GM21526 (cell line): ENCODE measurements at regions not wholly inside any gene's neighbourhood (a gene's known extent, or its start where the extent isn't known, plus 50 kb on each side); places are given as distances from the start of the nearest gene placed in this dataset.
"Not testable (repeated sequence)": the region's sequence is repeated elsewhere in the genome, so short reads cannot be mapped to it uniquely, and the experiment has no call there.

Experiments used
- ATAC-seq: cut with Tn5 transposase; IDR thresholded peaks from one replicate; pipeline ENCODE4 v1.9.1; 2021; ENCODE audit warnings: moderate library complexity; ENCODE audit not compliant: unreplicated experiment, low FRiP score

GRCh38 chr22:25448435-25449051 is 115.9 kb upstream of the GRK3 start:
- peak; percentile 30 for ATAC-seq

- no peak for ATAC-seq
Observed at GRCh38 chr22:25449781-25450317, 114.6 kb upstream of the GRK3 start.

DNA sequence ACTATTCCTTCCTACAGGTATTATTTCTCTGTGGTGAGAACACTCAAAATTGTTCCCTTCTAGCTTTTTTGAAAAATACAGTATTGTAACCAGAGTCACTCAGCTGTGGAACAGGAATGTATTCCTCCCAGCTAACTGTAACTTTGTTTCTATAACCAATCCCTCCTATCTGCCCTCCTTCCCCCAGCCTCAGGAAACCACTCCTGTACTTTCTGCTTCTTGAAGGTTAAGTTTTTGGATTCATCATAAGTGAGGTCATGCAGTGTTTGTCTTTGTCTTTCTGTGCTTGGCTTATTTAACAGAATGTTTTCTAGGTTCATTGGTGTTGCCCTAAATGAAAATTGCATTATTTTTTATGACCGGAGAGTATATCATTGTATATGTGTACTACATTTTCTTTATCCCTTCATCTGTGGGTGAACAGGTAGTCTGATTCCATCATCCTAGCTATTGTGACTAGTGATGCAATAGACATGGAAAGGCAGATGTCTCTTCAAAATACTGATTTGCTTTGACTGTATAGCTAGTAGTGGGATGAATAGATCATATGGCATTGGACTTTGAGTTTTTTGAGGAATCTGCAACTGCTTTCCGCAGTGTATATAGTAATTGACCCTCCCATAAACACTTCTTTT is 112.9 kb upstream of the GRK3 start:
- no peak for ATAC-seq

GRCh38 chr22:25452116-25452700 is 112.3 kb upstream of the GRK3 start:
- no peak for ATAC-seq

- ATAC-seq, result no peak
Observed at GRCh38 chr22:25453058-25453457, 111.4 kb upstream of the GRK3 start.

- ATAC-seq, result no peak
Observed at GRCh38 chr22:25453557-25453956, 110.9 kb upstream of the GRK3 start.

DNA sequence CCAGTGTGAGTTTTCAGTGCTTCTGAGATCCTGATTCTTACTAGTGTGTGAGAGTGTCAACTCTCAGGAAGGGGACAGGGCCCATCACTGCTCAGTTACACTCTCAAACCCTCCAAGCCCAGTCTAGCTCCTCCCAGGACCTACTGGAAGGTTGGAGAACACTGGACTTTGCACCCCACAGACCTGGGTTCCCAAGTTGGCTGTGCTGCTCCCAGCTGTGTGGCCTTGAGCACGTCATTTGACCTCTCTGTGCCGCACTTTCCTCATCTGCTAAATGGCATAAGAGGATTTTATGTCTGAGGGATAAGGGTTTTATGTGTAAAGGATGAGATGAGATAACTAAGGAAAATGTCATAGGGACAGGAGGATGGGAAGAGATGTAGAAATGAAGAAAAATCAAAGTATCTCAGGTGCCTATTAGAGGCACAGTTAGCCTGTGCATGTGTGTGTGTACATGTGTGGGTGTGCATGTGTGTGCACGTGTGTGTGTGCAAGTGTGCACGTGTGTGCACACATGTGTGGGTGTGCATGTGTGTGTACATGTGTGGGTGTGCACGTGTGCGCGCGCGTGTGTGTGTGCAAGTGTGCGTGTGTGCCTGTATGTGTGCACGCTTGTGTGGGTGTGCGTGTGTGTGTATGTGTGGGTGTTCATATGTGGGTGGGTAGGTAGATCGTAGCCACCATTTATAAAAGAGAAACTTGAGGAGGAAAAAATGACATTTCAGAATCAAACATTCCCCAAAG is 108.0 kb upstream of the GRK3 start:
- not testable (repeated sequence) for ATAC-seq

DNA sequence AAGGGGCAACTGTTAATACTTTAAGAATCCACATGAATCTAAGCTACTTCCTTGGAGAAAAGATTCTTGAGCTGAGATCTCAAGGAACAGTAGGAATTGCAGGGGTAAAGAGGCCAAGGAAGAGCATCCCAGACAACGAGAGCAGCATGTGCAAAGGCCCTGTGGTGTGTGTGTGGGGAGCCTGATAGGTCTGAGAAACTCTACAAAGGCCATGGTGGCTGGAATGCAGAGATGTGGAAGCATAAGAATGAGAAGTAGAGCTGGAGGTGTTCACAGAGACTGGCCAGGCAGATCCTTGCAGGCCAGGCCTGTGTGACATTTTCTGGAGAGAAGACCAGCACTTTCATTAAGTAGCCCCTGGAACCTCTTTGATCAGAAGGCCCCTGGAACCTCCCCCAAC is 105.8 kb upstream of the GRK3 start:
- not testable (repeated sequence) for ATAC-seq

DNA sequence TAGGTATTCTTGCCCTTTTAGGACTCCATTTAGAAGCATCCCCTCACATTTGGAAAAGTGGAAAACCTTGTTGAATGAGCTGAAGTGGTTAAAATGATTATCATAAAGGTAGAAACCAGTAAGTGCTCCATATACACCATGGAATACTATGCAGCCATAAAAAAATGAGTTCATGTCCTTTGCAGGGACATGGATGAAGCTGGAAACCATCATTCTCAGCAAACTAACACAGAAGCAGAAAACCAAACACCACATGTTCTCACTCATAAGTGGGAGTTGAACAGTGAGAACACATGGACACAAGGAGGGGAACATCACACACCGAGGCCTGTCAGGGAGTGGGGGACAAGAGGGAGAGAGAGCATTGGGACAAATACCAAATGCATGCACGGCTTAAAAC is 103.8 kb upstream of the GRK3 start:
- ATAC-seq, result not testable (repeated sequence)

DNA sequence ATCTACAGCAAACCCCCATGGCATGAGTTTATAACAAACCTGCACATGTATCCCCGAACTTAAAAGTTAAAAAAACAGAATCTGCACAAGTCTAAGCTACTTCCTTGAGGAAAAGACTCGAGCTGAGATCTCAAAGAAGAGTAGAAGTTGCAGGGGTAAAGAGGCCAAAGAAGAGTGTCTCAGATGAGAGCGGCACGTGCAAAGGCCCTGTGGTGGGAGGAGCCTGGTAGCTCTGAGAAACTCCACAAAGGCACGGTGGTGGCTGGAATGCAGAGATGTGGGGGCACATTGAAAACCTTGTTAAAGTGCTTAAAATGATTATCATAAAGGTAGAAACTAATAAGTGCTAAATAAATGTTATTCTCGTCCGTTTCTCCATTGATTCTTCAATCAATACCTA is 103.2 kb upstream of the GRK3 start:
- ATAC-seq, result no peak

- ATAC-seq, result peak; percentile 74
Observed at GRCh38 chr22:25462474-25463346, 101.8 kb upstream of the GRK3 start.

DNA sequence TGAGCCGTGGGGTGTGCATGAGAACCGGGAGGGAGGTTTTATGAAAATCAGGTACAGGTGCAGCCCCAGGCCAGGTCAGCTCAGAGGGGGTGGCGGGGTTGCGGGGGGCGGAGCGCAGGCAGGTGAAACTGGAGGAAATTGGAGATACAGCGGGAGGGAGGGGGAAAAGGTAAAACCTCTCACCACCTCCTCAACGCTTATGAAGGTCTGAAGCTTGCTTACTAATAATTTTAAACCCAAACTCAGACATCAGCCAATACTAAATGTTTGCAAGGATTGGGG is 101.2 kb upstream of the GRK3 start:
- ATAC-seq, result not testable (repeated sequence)

- ATAC-seq, result not testable (repeated sequence)
Observed at GRCh38 chr22:25464326-25464725, 100.1 kb upstream of the GRK3 start.

GRCh38 chr22:25465949-25466348 is 98.5 kb upstream of the GRK3 start:
- no peak for ATAC-seq

DNA sequence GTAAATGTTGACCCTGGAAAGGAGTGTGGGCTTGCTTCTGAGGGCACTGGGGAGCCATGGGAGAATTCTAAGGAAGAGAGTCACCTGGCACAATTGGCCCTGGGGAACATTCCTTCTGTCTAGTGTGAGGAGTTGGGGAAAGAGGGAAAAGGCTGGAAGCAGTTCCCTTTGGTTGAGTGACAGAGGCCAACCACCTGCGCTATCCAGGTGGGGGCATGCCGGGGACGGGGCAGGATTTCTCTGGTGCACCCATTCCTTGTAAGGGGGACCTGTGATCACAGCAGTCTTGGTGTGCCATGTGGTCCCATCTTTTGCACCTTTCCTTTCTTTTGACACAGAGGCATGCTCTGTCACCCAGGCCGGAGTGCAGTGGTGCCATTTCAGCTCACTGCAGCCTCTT is 92.1 kb upstream of the GRK3 start:
- no peak for ATAC-seq

GRCh38 chr22:25475257-25476022 is 89.0 kb upstream of the GRK3 start:
- no peak for ATAC-seq

DNA sequence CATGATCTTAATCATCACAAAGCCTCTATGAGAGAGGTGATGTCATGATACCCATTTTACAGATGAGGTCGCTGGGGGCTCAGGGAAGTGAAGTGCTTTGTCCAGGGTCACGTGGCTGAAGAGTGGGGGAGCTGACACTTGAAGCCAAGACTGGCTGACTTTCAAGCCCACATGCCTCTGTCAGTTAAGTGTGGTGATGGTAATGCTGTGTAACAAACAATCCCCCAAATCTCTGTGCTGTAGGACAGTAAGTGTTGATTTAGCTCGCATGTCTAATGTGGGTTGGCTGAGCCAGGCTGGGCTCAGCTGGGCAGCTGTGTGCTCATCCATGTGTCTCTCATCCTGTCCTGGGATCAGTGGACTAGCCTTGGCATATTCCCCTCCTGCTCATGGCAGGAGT is 87.1 kb upstream of the GRK3 start:
- ATAC-seq, result no peak

DNA sequence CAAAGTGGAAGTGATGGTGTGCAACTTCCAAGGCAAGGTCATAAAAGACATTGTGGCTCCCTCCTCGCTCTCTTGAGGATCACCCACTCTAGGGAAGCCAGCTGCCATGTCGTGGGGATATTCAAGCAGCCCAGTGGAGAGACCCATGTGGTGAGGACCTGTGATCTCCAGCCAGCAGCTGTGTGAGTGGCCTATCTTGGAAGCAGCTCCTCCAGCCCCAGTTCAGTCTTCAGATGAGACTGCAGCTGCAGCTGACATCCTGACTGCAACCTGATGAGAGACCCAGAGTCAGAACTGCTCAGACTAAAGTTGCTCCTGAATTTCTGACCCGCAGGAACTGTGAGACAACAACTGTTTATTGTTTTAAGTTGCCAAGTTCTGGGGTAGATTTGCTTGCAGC is 86.4 kb upstream of the GRK3 start:
- no peak for ATAC-seq

GRCh38 chr22:25478528-25478927 is 85.9 kb upstream of the GRK3 start:
- ATAC-seq, result no peak

DNA sequence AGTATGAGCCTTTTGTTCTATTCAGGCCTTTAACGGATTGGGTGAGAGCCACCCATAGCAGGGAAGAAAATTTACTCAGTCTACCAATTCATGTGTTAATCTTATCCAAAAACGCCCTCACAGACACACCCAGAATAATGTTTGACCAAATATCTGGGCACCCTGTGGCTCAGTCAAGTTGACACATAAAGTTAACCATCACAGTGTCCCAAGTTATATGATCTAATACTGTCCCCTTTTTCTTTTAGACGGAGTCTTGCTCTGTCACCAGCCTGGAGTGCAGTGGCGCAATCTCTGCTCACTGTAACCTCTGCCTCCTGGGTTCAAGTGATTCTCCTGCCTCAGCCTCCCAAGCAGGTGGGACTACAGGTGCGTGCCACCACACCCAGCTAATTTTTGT is 83.6 kb upstream of the GRK3 start:
- not testable (repeated sequence) for ATAC-seq
